Astrocyte (in vitro differentiated cells and primary cell): ENCODE measurements at regions not wholly inside any gene's neighbourhood (a gene's known extent, or its start where the extent isn't known, plus 50 kb on each side); places are given as distances from the start of the nearest gene placed in this dataset.

Experiments
- DNase-seq: peaks from one replicate; pipeline ENCODE4 v3.0.0-alpha.2; 2010; ENCODE audit warnings: low read depth
- FAIRE-seq: peaks from 2 replicates; lab custom pipeline; 2011; peaks lifted over from hg19 to GRCh38; lab: Jason Lieb, UNC
- H2AFZ ChIP-seq: 2 replicates; pipeline ENCODE4 v1.6.0; 2012; ENCODE audit warnings: low read depth, low read length, inconsistent platforms
- H3K27ac ChIP-seq: 2 replicates; pipeline ENCODE4 v1.5.1; 2011; ENCODE audit warnings: low read depth, low read length, inconsistent platforms
- H3K27me3 ChIP-seq: 2 replicates; pipeline ENCODE4 v1.6.0; 2011; ENCODE audit warnings: low read length, inconsistent platforms; ENCODE audit not compliant: insufficient read depth
- H3K36me3 ChIP-seq: 2 replicates; pipeline ENCODE4 v1.5.1; 2011; ENCODE audit warnings: low read length, inconsistent platforms; ENCODE audit not compliant: insufficient read depth
- H3K4me1 ChIP-seq: 2 replicates; pipeline ENCODE4 v1.5.1; 2011; ENCODE audit warnings: low read length, inconsistent platforms; ENCODE audit not compliant: insufficient read depth
- H3K4me2 ChIP-seq: 2 replicates; pipeline ENCODE4 v1.6.0; 2012; ENCODE audit warnings: low read length, inconsistent platforms
- H3K4me3 ChIP-seq: 2 replicates; pipeline ENCODE4 v1.5.1; 2011; ENCODE audit warnings: low read depth, mild to moderate bottlenecking, low read length, inconsistent platforms; ENCODE audit not compliant: insufficient read depth
- H3K79me2 ChIP-seq: 2 replicates; pipeline ENCODE4 v1.6.0; 2012; ENCODE audit warnings: mild to moderate bottlenecking, low read length, inconsistent platforms; ENCODE audit not compliant: insufficient read depth
- H3K9ac ChIP-seq: 2 replicates; pipeline ENCODE4 v1.6.0; 2012; ENCODE audit warnings: mild to moderate bottlenecking, low read length, inconsistent platforms
- H3K9me3 ChIP-seq: 2 replicates; pipeline ENCODE4 v1.5.1; 2012; ENCODE audit warnings: low read depth, mild to moderate bottlenecking, low read length, inconsistent platforms; ENCODE audit not compliant: insufficient read depth
- H4K20me1 ChIP-seq: 2 replicates; pipeline ENCODE4 v1.6.0; 2012; ENCODE audit warnings: low read length, inconsistent platforms; ENCODE audit not compliant: insufficient read depth
- H3K27ac Mint-ChIP-seq: one replicate; pipeline ENCODE4 v1.8.0; 2021; ENCODE audit warnings: mild to moderate bottlenecking, mixed read lengths; ENCODE audit not compliant: unreplicated experiment
- H3K27me3 Mint-ChIP-seq: one replicate; pipeline ENCODE4 v1.8.0; 2021; ENCODE audit warnings: low read depth, mixed read lengths; ENCODE audit not compliant: unreplicated experiment
- H3K36me3 Mint-ChIP-seq: one replicate; pipeline ENCODE4 v1.8.0; 2021; ENCODE audit warnings: low read depth, mixed read lengths; ENCODE audit not compliant: unreplicated experiment
- H3K4me1 Mint-ChIP-seq: one replicate; pipeline ENCODE4 v1.8.0; 2021; ENCODE audit warnings: low read depth, mixed read lengths; ENCODE audit not compliant: unreplicated experiment
- H3K4me3 Mint-ChIP-seq: one replicate; pipeline ENCODE4 v1.8.0; 2021; ENCODE audit warnings: mild to moderate bottlenecking, moderate library complexity, mixed read lengths; ENCODE audit not compliant: unreplicated experiment
- H3K9me3 Mint-ChIP-seq: one replicate; pipeline ENCODE4 v1.8.0; 2021; ENCODE audit warnings: mild to moderate bottlenecking, mixed read lengths; ENCODE audit not compliant: unreplicated experiment
- EZH2 ChIP-seq: IDR thresholded peaks from 2 replicates; pipeline ENCODE4 v1.6.1; 2012; ENCODE audit warnings: mild to moderate bottlenecking, low read length, inconsistent platforms; ENCODE audit not compliant: insufficient read depth
- TF ChIP-seq, protein P1 (sequence below): IDR thresholded peaks from 2 replicates; pipeline ENCODE4 v1.5.1; 2011; ENCODE audit warnings: low read depth, mild to moderate bottlenecking, inconsistent platforms, low read length, moderate library complexity; ENCODE audit not compliant: insufficient read depth

DNA sequence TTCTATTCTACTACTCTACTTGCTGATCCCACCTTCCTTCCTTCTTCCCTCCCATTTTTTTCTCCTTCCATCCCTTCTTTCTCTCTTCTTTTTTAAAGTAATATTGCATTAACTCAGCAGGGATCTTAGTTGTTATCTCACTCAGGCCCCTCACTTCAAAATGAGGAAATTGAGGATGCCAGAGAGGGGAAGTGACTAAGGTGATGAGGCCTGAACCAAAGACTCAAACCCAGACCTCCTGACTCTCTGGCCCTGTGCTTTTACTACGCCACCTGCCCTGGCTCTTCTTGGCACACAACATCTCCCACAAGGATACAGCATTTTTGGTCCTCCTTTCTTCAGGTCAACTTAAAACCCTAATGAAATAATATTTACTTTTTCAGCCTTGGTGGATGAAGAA, 151.7 kb upstream of the ZNF648 start:
- Histone ChIP-seq H3K4me1 (peaks cover 4% of the 10 kb centered on the region), H3K9me3 (no peaks in the 10 kb centered on the region), H3K4me3 (no peak overlapping the region), H3K4me2 (no peak overlapping the region), H4K20me1 (no peaks in the 10 kb centered on the region), H2AFZ (no peak overlapping the region), H3K36me3 (no peaks in the 10 kb centered on the region), H3K9ac (no peak overlapping the region), H3K27ac (no peak overlapping the region), H3K27me3 (no peaks in the 10 kb centered on the region), H3K79me2 (no peaks in the 10 kb centered on the region)
- no peak overlapping the region for H3K27ac Mint-ChIP-seq
- H3K9me3 Mint-ChIP-seq: peaks cover 2% of the 10 kb centered on the region
- no peak for FAIRE-seq
- no peaks in the 10 kb centered on the region for H3K36me3 Mint-ChIP-seq
- TF ChIP-seq EZH2: no peak
- TF ChIP-seq, protein P1, sequence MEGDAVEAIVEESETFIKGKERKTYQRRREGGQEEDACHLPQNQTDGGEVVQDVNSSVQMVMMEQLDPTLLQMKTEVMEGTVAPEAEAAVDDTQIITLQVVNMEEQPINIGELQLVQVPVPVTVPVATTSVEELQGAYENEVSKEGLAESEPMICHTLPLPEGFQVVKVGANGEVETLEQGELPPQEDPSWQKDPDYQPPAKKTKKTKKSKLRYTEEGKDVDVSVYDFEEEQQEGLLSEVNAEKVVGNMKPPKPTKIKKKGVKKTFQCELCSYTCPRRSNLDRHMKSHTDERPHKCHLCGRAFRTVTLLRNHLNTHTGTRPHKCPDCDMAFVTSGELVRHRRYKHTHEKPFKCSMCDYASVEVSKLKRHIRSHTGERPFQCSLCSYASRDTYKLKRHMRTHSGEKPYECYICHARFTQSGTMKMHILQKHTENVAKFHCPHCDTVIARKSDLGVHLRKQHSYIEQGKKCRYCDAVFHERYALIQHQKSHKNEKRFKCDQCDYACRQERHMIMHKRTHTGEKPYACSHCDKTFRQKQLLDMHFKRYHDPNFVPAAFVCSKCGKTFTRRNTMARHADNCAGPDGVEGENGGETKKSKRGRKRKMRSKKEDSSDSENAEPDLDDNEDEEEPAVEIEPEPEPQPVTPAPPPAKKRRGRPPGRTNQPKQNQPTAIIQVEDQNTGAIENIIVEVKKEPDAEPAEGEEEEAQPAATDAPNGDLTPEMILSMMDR: no peak
- H3K4me3 Mint-ChIP-seq: no peak overlapping the region
- peaks cover 17% of the 10 kb centered on the region for H3K4me1 Mint-ChIP-seq
- peaks cover 3% of the 10 kb centered on the region for H3K27me3 Mint-ChIP-seq
- DNase-seq: no peak

DNA sequence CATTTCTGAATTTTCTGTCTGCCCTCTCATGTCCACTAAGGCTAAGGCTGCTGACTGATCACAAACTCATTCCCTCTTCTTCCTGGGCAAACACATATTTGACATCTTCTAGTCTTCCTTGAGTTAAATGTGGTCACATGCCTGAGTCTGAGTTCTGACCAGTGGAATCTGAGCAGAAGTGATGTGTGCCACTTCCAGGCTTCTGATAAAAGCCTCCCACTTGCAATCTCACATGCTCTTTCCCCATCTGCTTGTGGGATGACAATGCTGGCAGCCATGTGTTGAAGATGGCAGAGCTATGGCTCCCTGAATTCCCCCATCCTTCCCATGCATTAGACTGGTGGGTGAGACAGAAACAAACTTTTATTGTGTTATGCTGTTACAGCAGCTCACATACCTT, 149.9 kb upstream of the ZNF648 start:
- Histone ChIP-seq H2AFZ (no peak overlapping the region), H3K27me3 (no peaks in the 10 kb centered on the region), H3K9ac (no peak overlapping the region), H3K79me2 (no peaks in the 10 kb centered on the region), H3K4me3 (no peak overlapping the region), H3K36me3 (no peaks in the 10 kb centered on the region), H3K4me1 (no peaks in the 10 kb centered on the region), H3K9me3 (no peaks in the 10 kb centered on the region), H3K27ac (no peak overlapping the region), H4K20me1 (no peaks in the 10 kb centered on the region), H3K4me2 (no peak overlapping the region)
- no peak overlapping the region for H3K27ac Mint-ChIP-seq
- H3K36me3 Mint-ChIP-seq: no peaks in the 10 kb centered on the region
- H3K4me1 Mint-ChIP-seq: peaks cover 25% of the 10 kb centered on the region
- H3K4me3 Mint-ChIP-seq: no peak overlapping the region
- DNase-seq (no peak), FAIRE-seq (no peak)
- H3K9me3 Mint-ChIP-seq: peaks cover 2% of the 10 kb centered on the region
- H3K27me3 Mint-ChIP-seq: peaks cover 3% of the 10 kb centered on the region
- no peak for TF ChIP-seq EZH2
- TF ChIP-seq, protein P1: no peak

DNA sequence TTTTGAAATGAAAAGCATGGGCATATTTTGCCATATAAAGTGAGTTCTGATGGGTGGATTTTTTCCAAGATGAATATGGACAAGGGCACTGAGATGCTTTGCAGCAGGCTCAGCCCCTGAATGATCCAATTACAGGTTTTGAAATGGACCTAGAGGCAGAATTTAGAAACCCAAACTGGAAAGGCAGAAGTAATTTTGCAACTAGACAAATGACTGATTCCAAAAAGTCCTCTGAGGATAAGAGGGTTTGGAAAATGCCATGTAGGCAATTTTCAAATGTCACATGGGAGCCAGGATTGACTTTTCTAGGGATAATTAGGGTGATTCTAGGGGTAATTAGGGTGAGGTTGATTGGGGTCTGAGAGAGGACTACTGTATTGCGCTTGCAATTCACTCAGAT, 148.9 kb upstream of the ZNF648 start:
- peaks cover 28% of the 10 kb centered on the region for H3K4me1 Mint-ChIP-seq
- H3K4me3 ChIP-seq: no peak overlapping the region
- H3K9ac ChIP-seq: no peak overlapping the region
- H3K27me3 ChIP-seq: no peaks in the 10 kb centered on the region
- H3K36me3 Mint-ChIP-seq: no peaks in the 10 kb centered on the region
- DNase-seq (no peak), FAIRE-seq (no peak)
- H3K27ac ChIP-seq: no peak overlapping the region
- no peaks in the 10 kb centered on the region for H3K4me1 ChIP-seq
- H3K27ac Mint-ChIP-seq: no peak overlapping the region
- no peaks in the 10 kb centered on the region for H3K79me2 ChIP-seq
- H4K20me1 ChIP-seq: no peaks in the 10 kb centered on the region
- no peaks in the 10 kb centered on the region for H3K36me3 ChIP-seq
- H3K27me3 Mint-ChIP-seq: peaks cover 5% of the 10 kb centered on the region
- H3K4me3 Mint-ChIP-seq: no peak overlapping the region
- H3K4me2 ChIP-seq: no peak overlapping the region
- H3K9me3 Mint-ChIP-seq: peaks cover 2% of the 10 kb centered on the region
- TF ChIP-seq, protein P1: no peak
- no peak for TF ChIP-seq EZH2
- no peak overlapping the region for H2AFZ ChIP-seq
- H3K9me3 ChIP-seq: no peaks in the 10 kb centered on the region
